Neural progenitor cell (in vitro differentiated cells): ENCODE measurements at regions not wholly inside any gene's neighbourhood (a gene's known extent, or its start where the extent isn't known, plus 50 kb on each side); places are given as distances from the start of the nearest gene placed in this dataset.

ENCODE experiments used
- EZH2 ChIP-seq: fragments of 200-600 bp; sonication (generic); IDR thresholded peaks from 2 replicates; pipeline ENCODE4 v1.6.1; 2017; ENCODE audit warnings: antibody characterized with exemption, mild to moderate bottlenecking, moderate library complexity
- TF ChIP-seq, protein P1 (sequence below): fragments of 200-600 bp; sonication (generic); IDR thresholded peaks from 2 replicates; pipeline ENCODE4 v1.5.1; 2017; ENCODE audit warnings: antibody characterized with exemption, mild to moderate bottlenecking

DNA sequence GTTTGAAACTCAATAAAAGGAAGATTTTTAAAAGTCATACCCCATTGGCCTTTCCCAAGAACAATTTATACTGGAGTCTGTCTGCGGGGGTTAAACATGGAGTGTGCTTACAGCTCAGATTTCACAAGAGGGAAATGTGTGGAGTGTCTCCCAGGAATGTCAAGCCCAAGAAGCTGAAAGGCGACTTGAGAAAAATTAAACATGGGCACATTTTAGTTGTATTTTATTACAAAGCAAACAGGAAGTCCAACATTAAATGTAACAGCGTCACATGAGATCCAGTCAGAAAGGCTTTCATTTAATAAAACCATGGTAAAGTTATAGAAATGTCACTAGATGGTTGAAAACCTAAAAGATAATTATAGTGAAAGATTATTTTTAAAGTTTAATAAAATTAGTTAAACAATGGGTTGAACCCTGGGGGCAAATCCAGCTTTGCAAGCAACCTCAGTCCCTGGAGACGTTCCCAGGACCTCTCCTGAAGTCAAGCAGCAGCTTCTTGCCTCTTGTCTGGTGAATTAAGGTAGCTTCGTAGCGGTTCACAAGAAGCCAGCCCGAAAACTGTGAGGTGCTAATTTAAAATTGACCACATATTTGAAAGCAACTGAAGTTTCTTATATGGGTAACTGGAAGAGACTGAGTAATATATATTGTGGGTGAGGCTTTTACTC lies 168.4 kb upstream of the EDNRA start:
- TF ChIP-seq, protein P1, sequence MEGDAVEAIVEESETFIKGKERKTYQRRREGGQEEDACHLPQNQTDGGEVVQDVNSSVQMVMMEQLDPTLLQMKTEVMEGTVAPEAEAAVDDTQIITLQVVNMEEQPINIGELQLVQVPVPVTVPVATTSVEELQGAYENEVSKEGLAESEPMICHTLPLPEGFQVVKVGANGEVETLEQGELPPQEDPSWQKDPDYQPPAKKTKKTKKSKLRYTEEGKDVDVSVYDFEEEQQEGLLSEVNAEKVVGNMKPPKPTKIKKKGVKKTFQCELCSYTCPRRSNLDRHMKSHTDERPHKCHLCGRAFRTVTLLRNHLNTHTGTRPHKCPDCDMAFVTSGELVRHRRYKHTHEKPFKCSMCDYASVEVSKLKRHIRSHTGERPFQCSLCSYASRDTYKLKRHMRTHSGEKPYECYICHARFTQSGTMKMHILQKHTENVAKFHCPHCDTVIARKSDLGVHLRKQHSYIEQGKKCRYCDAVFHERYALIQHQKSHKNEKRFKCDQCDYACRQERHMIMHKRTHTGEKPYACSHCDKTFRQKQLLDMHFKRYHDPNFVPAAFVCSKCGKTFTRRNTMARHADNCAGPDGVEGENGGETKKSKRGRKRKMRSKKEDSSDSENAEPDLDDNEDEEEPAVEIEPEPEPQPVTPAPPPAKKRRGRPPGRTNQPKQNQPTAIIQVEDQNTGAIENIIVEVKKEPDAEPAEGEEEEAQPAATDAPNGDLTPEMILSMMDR, result no peak
- no peak for TF ChIP-seq EZH2
